OCI-LY1 (cell line): ENCODE measurements at regions not wholly inside any gene's neighbourhood (a gene's known extent, or its start where the extent isn't known, plus 50 kb on each side); places are given as distances from the start of the nearest gene placed in this dataset.

Experiments
- H2AFZ ChIP-seq: fragments of 200-600 bp; sonication (generic), shearing (Covaris generic); 2 replicates; pipeline ENCODE4 v1.6.0; 2014; ENCODE audit warnings: antibody characterized with exemption, mild to moderate bottlenecking, low read length
- H3F3A ChIP-seq: fragments of 200-600 bp; sonication (generic), shearing (Covaris generic); 2 replicates; pipeline ENCODE4 v1.6.0; 2014; ENCODE audit warnings: mild to moderate bottlenecking, antibody characterized with exemption, low read length, moderate library complexity; ENCODE audit not compliant: insufficient read depth
- H3K27ac ChIP-seq: fragments of 200-600 bp; sonication (generic); 2 replicates; pipeline ENCODE4 v1.5.1; 2014; ENCODE audit warnings: low read length, mixed run types, mild to moderate bottlenecking, low read depth; ENCODE audit not compliant: poor library complexity, severe bottlenecking
- H3K27me3 ChIP-seq: fragments of 200-600 bp; sonication (generic); 2 replicates; pipeline ENCODE4 v1.6.0; 2014; ENCODE audit warnings: antibody characterized with exemption, mild to moderate bottlenecking, low read length, moderate library complexity; ENCODE audit not compliant: insufficient read depth
- H3K36me3 ChIP-seq: fragments of 200-600 bp; sonication (generic); 2 replicates; pipeline ENCODE4 v1.6.1; 2014; ENCODE audit warnings: mild to moderate bottlenecking, antibody characterized with exemption, low read length, moderate library complexity, mixed read lengths; ENCODE audit not compliant: insufficient read depth
- H3K4me1 ChIP-seq: fragments of 200-600 bp; sonication (generic); 2 replicates; pipeline ENCODE4 v1.5.1; 2014; ENCODE audit warnings: mild to moderate bottlenecking, low read length, moderate library complexity; ENCODE audit not compliant: insufficient read depth, severe bottlenecking
- H3K4me2 ChIP-seq: fragments of 200-600 bp; sonication (generic), shearing (Covaris generic); 2 replicates; pipeline ENCODE4 v1.6.1; 2014; ENCODE audit warnings: low read length
- H3K4me3 ChIP-seq: fragments of 200-600 bp; sonication (generic); 2 replicates; pipeline ENCODE4 v1.5.1; 2014; ENCODE audit warnings: low read length, low read depth, mild to moderate bottlenecking, mixed read lengths; ENCODE audit not compliant: poor library complexity, severe bottlenecking
- H3K79me2 ChIP-seq: fragments of 200-600 bp; shearing (Covaris generic); 2 replicates; pipeline ENCODE4 v1.6.1; 2016; ENCODE audit warnings: mixed run types, low read length, mixed read lengths; ENCODE audit not compliant: insufficient read depth
- H3K9ac ChIP-seq: fragments of 200-600 bp; sonication (generic), shearing (Covaris generic); 2 replicates; pipeline ENCODE4 v1.6.1; 2014; ENCODE audit warnings: mild to moderate bottlenecking, low read length, mixed read lengths
- H3K9me2 ChIP-seq: fragments of 200-600 bp; sonication (generic), shearing (Covaris generic); 2 replicates; pipeline ENCODE4 v1.6.1; 2014; ENCODE audit warnings: low read depth, mild to moderate bottlenecking, low read length, mixed read lengths
- H3K9me3 ChIP-seq: fragments of 200-600 bp; shearing (Covaris generic); 2 replicates; pipeline ENCODE4 v1.6.1; 2014; ENCODE audit warnings: low read length, mixed read lengths
- H4K20me1 ChIP-seq: fragments of 200-600 bp; sonication (generic), shearing (Covaris generic); 2 replicates; pipeline ENCODE4 v1.6.0; 2016; ENCODE audit warnings: mild to moderate bottlenecking, low read length; ENCODE audit not compliant: insufficient read depth
- EZH2 ChIP-seq: fragments of 200-600 bp; sonication (generic), shearing (Covaris generic); IDR thresholded peaks from 2 replicates; pipeline ENCODE4 v1.8.0; 2017; ENCODE audit warnings: borderline replicate concordance, mixed run types, mild to moderate bottlenecking, antibody characterized with exemption, low read length, moderate library complexity, mixed read lengths
- TF ChIP-seq, protein P1 (sequence below): fragments of 200-600 bp; sonication (generic), shearing (Covaris generic); IDR thresholded peaks from 2 replicates; pipeline ENCODE4 v1.5.1; 2017; ENCODE audit warnings: mild to moderate bottlenecking, antibody characterized with exemption, low read length, moderate library complexity, mixed read lengths

- no peak overlapping the region for H3K4me3 ChIP-seq
- no peaks in the 10 kb centered on the region for H3K9me2 ChIP-seq
- no peaks in the 10 kb centered on the region for H3K36me3 ChIP-seq
- no peaks in the 10 kb centered on the region for H4K20me1 ChIP-seq
- no peaks in the 10 kb centered on the region for H3K4me1 ChIP-seq
- no peaks in the 10 kb centered on the region for H3K9me3 ChIP-seq
- H3K79me2 ChIP-seq = no peaks in the 10 kb centered on the region
- H3K27me3 ChIP-seq = no peaks in the 10 kb centered on the region
- no peak overlapping the region for H3K4me2 ChIP-seq
- TF ChIP-seq, protein P1, sequence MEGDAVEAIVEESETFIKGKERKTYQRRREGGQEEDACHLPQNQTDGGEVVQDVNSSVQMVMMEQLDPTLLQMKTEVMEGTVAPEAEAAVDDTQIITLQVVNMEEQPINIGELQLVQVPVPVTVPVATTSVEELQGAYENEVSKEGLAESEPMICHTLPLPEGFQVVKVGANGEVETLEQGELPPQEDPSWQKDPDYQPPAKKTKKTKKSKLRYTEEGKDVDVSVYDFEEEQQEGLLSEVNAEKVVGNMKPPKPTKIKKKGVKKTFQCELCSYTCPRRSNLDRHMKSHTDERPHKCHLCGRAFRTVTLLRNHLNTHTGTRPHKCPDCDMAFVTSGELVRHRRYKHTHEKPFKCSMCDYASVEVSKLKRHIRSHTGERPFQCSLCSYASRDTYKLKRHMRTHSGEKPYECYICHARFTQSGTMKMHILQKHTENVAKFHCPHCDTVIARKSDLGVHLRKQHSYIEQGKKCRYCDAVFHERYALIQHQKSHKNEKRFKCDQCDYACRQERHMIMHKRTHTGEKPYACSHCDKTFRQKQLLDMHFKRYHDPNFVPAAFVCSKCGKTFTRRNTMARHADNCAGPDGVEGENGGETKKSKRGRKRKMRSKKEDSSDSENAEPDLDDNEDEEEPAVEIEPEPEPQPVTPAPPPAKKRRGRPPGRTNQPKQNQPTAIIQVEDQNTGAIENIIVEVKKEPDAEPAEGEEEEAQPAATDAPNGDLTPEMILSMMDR = no peak
- no peak for TF ChIP-seq EZH2
- H3F3A ChIP-seq = no peaks in the 10 kb centered on the region
- H3K27ac ChIP-seq = no peak overlapping the region
- no peak overlapping the region for H2AFZ ChIP-seq
- H3K9ac ChIP-seq = no peak overlapping the region
Observed at GRCh38 chr7:42627101-42627500, 284.8 kb downstream of the C7orf25 start.

- Histone ChIP-seq H4K20me1 (no peaks in the 10 kb centered on the region), H3K4me1 (no peaks in the 10 kb centered on the region), H2AFZ (no peak overlapping the region), H3K4me3 (no peak overlapping the region), H3K9me3 (no peaks in the 10 kb centered on the region), H3K27ac (no peak overlapping the region), H3K9me2 (no peaks in the 10 kb centered on the region), H3K9ac (no peak overlapping the region), H3K79me2 (no peaks in the 10 kb centered on the region), H3K4me2 (no peak overlapping the region), H3K36me3 (no peaks in the 10 kb centered on the region), H3K27me3 (no peaks in the 10 kb centered on the region), H3F3A (no peaks in the 10 kb centered on the region)
- TF ChIP-seq, protein P1 = no peak
- TF ChIP-seq EZH2 = no peak
Observed at GRCh38 chr7:42625421-42625820, 286.4 kb downstream of the C7orf25 start.

- Histone ChIP-seq H3K9me2 (no peaks in the 10 kb centered on the region), H3K27me3 (no peaks in the 10 kb centered on the region), H3K9ac (no peak overlapping the region), H3K4me2 (no peak overlapping the region), H3K4me3 (no peak overlapping the region), H2AFZ (no peak overlapping the region), H3K4me1 (no peaks in the 10 kb centered on the region), H3K79me2 (no peaks in the 10 kb centered on the region), H3K27ac (no peak overlapping the region), H3K36me3 (no peaks in the 10 kb centered on the region), H3F3A (no peaks in the 10 kb centered on the region), H3K9me3 (no peaks in the 10 kb centered on the region), H4K20me1 (no peaks in the 10 kb centered on the region)
- no peak for TF ChIP-seq EZH2
- TF ChIP-seq, protein P1 = no peak
Observed at GRCh38 chr7:42624471-42624870, 287.4 kb downstream of the C7orf25 start.
